ENCODE measurements at regions not wholly inside any gene's neighbourhood (a gene's known extent, or its start where the extent isn't known, plus 50 kb on each side); places are given as distances from the start of the nearest gene placed in this dataset.

DNA sequence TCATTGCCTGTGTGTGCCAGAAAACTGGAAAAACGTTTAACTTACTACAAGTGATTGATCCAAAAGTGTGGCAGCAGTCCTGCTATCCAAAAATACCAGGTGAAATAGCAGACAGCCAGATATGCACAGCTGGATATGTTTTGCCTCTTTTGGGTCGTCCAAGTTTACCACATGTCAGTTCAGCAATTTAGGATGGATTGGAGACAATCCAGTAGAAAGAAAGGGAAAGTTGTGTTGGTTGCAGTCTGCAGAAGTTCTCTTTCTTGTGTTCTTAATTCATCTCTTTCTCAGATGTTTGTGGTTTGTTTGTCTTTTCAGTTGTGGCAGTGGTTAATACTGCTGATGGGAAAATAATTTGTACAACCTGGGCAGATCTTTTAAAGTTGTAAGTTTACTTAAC is 645.0 kb downstream of the PTPRC start:
- DNase-seq: no peak
- intact Hi-C loops (cut with DNase I; ENCODE audit: low total_unique reads): no loop called here
- Histone ChIP-seq H3K27ac (no peak overlapping the region), H3K4me1 (no peaks in the 10 kb centered on the region), H3K9me3 (no peaks in the 10 kb centered on the region), H3K36me3 (no peaks in the 10 kb centered on the region), H3K4me3 (no peak overlapping the region), H3K27me3 (no peaks in the 10 kb centered on the region)
- TF ChIP-seq, protein P1, sequence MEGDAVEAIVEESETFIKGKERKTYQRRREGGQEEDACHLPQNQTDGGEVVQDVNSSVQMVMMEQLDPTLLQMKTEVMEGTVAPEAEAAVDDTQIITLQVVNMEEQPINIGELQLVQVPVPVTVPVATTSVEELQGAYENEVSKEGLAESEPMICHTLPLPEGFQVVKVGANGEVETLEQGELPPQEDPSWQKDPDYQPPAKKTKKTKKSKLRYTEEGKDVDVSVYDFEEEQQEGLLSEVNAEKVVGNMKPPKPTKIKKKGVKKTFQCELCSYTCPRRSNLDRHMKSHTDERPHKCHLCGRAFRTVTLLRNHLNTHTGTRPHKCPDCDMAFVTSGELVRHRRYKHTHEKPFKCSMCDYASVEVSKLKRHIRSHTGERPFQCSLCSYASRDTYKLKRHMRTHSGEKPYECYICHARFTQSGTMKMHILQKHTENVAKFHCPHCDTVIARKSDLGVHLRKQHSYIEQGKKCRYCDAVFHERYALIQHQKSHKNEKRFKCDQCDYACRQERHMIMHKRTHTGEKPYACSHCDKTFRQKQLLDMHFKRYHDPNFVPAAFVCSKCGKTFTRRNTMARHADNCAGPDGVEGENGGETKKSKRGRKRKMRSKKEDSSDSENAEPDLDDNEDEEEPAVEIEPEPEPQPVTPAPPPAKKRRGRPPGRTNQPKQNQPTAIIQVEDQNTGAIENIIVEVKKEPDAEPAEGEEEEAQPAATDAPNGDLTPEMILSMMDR (IDR thresholded peaks at IDR 0.05): no peak

DNA sequence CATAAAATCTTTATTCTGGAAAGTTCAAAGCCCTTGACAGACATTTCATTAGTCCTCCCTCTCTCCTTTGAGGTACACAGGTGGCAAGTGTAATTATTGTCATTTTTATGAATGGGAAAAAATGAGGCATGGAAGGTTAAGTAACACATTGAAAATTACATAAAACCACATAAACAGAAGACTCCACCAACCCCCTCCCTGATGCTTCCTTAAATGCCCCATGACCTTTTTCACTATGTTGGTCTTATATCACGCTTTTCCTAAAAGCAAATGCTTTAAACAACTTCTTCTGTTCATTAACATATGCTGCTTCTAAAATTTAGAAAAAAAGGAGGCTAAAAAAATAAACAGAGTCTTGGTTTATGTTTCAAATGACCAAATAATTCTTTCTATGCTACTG is 648.4 kb downstream of the PTPRC start:
- H3K4me1 ChIP-seq: no peaks in the 10 kb centered on the region
- H3K9me3 ChIP-seq: no peaks in the 10 kb centered on the region

DNA sequence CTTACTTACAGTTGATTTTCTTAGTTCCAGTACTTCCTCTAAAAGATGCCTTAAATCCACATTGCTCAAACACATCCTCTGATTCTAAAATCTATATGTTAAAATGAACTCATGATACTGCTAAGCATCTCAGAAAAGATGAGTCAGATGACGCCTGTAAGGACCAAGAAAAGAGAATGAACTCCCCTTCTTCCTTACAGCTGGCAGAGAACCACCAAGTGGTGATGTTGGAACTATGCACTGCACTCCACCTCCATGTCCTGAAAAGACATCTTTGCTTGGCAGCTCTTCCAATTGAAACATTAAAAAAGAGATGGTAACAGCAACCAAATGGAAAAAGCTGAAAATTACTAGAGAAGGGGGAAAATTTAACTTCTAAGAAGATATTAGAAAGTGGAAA is 648.8 kb downstream of the PTPRC start:
- TF ChIP-seq, protein P1 (IDR thresholded peaks at IDR 0.05): no peak
- H3K27ac ChIP-seq: no peak overlapping the region
- DNase-seq: no peak
- no peaks in the 10 kb centered on the region for H3K27me3 ChIP-seq
- H3K4me3 ChIP-seq: no peak overlapping the region
- no peaks in the 10 kb centered on the region for H3K9me3 ChIP-seq
- H3K4me1 ChIP-seq: no peaks in the 10 kb centered on the region
- H3K36me3 ChIP-seq: no peaks in the 10 kb centered on the region
- intact Hi-C loops (cut with DNase I; ENCODE audit: low total_unique reads): no loop called here

More for the DNA sequence above, 648.4 kb downstream of the PTPRC start:
- TF ChIP-seq, protein P1 (IDR thresholded peaks at IDR 0.05): no peak
- Histone ChIP-seq H3K27ac (no peak overlapping the region), H3K4me3 (no peak overlapping the region), H3K36me3 (no peaks in the 10 kb centered on the region), H3K27me3 (no peaks in the 10 kb centered on the region)
- intact Hi-C loops (cut with DNase I; ENCODE audit: low total_unique reads): no loop called here
- no peak for DNase-seq

DNA sequence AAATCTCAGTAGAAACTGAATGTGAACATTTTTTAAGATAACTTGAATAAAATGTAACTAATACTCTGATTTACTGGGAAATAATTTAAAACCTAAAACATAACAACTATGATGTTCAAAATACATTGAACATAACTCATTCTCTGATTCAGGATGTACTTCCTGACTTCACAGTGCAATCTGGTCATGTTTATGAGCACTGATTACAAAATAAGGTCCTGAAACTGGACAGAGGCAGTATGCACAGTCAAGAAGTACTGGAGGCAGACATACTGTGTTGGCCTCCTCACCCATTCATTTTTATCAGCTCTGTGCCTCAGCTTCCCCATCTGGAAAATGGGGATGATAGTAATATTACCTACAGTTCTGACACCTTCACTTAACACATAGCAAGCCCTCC is 651.3 kb downstream of the PTPRC start:
- Histone ChIP-seq H3K27me3 (no peaks in the 10 kb centered on the region), H3K4me1 (no peaks in the 10 kb centered on the region), H3K9me3 (no peaks in the 10 kb centered on the region), H3K4me3 (no peak overlapping the region), H3K36me3 (no peaks in the 10 kb centered on the region), H3K27ac (no peak overlapping the region)
- intact Hi-C loops (cut with DNase I; ENCODE audit: low total_unique reads): no loop called here
- no peak for DNase-seq
- TF ChIP-seq, protein P1 (IDR thresholded peaks at IDR 0.05): no peak

DNA sequence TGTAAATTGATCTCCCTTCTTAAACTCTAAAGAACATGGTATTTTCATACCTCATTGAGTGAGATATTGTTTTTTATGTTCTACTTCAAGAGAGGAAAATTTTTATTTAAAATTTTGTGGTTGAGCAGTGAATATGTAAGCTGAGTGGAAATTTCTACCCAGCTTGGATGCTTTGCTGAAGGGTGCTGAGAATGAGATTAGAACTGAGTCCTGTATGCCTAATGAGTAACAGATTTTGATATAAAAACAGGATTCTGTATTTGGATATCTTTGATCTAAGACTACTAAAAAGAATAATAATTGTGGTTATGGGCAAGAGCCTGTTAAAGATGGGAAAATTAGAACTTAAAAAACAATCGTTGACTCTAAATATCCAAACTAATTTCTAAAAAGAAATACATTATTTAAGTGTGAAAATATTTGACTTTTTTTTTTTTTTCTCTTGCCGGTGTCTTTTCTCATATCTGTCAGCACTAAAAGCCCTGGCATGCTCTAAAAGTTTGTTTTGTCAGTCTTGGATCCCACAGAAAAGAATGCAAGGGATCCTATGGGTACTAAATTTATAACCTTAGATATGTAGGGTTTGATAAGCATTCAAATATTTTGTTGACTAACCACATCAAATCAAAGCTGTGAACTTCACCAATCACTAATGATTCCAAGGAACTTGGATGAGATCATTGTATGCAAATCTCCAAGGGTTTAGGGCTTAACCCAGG is 652.3 kb downstream of the PTPRC start:
- Histone ChIP-seq H3K4me3 (no peak overlapping the region), H3K27me3 (no peaks in the 10 kb centered on the region), H3K27ac (no peak overlapping the region), H3K4me1 (no peaks in the 10 kb centered on the region), H3K36me3 (no peaks in the 10 kb centered on the region), H3K9me3 (no peaks in the 10 kb centered on the region)
- intact Hi-C loops (cut with DNase I; ENCODE audit: low total_unique reads): no loop called here
- TF ChIP-seq, protein P1 (IDR thresholded peaks at IDR 0.05): no peak
- no peak for DNase-seq

DNA sequence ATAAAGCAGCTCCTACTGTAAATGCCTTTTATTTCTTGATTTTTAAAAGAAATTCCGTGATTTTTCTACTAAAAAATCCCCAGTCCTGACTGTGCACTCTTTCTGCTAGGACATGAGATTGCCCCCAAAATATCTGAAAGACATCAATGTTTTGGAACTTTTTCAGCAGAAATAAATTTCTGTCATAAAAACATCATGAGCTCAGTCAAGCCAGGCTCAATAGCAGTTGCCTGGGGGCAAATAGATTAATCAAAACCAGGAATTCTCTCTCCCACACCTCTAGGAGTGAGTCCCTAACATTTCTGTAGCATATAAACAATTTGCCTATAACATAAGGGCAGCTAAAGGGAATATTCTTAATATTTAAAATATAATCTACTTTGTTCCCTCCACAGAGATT is 654.1 kb downstream of the PTPRC start:
- TF ChIP-seq, protein P1 (IDR thresholded peaks at IDR 0.05): no peak
- Histone ChIP-seq H3K4me1 (no peaks in the 10 kb centered on the region), H3K27ac (no peak overlapping the region), H3K9me3 (no peaks in the 10 kb centered on the region), H3K36me3 (no peaks in the 10 kb centered on the region), H3K27me3 (no peaks in the 10 kb centered on the region), H3K4me3 (no peak overlapping the region)
- intact Hi-C loops (cut with DNase I; ENCODE audit: low total_unique reads): no loop called here
- no peak for DNase-seq

All from tibial artery (tissue), 4 donors.